GM18498 (cell line): ENCODE measurements at regions not wholly inside any gene's neighbourhood (a gene's known extent, or its start where the extent isn't known, plus 50 kb on each side); places are given as distances from the start of the nearest gene placed in this dataset.

Experiments used
- ATAC-seq: cut with Tn5 transposase; IDR thresholded peaks from one replicate; pipeline ENCODE4 v1.9.1; 2021; ENCODE audit warnings: mild to moderate bottlenecking, moderate library complexity; ENCODE audit not compliant: unreplicated experiment

- ATAC-seq: no peak
Observed at GRCh38 chr2:220318037-220318436, 690.6 kb downstream of the SLC4A3 start.

GRCh38 chr2:220318508-220318907, 691.1 kb downstream of the SLC4A3 start:
- no peak for ATAC-seq

- ATAC-seq: no peak
Observed at GRCh38 chr2:220320326-220320725, 692.9 kb downstream of the SLC4A3 start.

- no peak for ATAC-seq
Observed at GRCh38 chr2:220332886-220333285, 705.5 kb downstream of the SLC4A3 start.

GRCh38 chr2:220334210-220334609, 706.8 kb downstream of the SLC4A3 start:
- ATAC-seq: no peak

GRCh38 chr2:220334871-220335590, 707.6 kb downstream of the SLC4A3 start:
- ATAC-seq: no peak

- no peak for ATAC-seq
Observed at GRCh38 chr2:220335591-220335915, 708.1 kb downstream of the SLC4A3 start.

- no peak for ATAC-seq
Observed at GRCh38 chr2:220336771-220337170, 709.3 kb downstream of the SLC4A3 start.

GRCh38 chr2:220337611-220338440, 710.4 kb downstream of the SLC4A3 start:
- no peak for ATAC-seq

GRCh38 chr2:220341014-220341413, 713.6 kb downstream of the SLC4A3 start:
- ATAC-seq: no peak

GRCh38 chr2:220346919-220347318, 719.5 kb downstream of the SLC4A3 start:
- no peak for ATAC-seq

GRCh38 chr2:220347626-220348025, 720.2 kb downstream of the SLC4A3 start:
- no peak for ATAC-seq

- ATAC-seq: no peak
Observed at GRCh38 chr2:220348206-220348605, 720.8 kb downstream of the SLC4A3 start.

- no peak for ATAC-seq
Observed at GRCh38 chr2:220353897-220354296, 726.5 kb downstream of the SLC4A3 start.

GRCh38 chr2:220356076-220356475, 728.6 kb downstream of the SLC4A3 start:
- ATAC-seq: no peak

- ATAC-seq: no peak
Observed at GRCh38 chr2:220365023-220365422, 737.6 kb downstream of the SLC4A3 start.

GRCh38 chr2:220366765-220367164, 739.3 kb downstream of the SLC4A3 start:
- ATAC-seq: no peak

- ATAC-seq: no peak
Observed at GRCh38 chr2:220370764-220371163, 743.3 kb downstream of the SLC4A3 start.

GRCh38 chr2:220371211-220371610, 743.8 kb downstream of the SLC4A3 start:
- no peak for ATAC-seq

- no peak for ATAC-seq
Observed at GRCh38 chr2:220373878-220374277, 746.4 kb downstream of the SLC4A3 start.

GRCh38 chr2:220374282-220374681, 746.9 kb downstream of the SLC4A3 start:
- ATAC-seq: no peak

- no peak for ATAC-seq
Observed at GRCh38 chr2:220377482-220378155, 750.2 kb downstream of the SLC4A3 start.
